ENCODE measurements at regions not wholly inside any gene's neighbourhood (a gene's known extent, or its start where the extent isn't known, plus 50 kb on each side); places are given as distances from the start of the nearest gene placed in this dataset.
"Not testable (repeated sequence)": the region's sequence is repeated elsewhere in the genome, so short reads cannot be mapped to it uniquely, and the experiment has no call there.

DNA sequence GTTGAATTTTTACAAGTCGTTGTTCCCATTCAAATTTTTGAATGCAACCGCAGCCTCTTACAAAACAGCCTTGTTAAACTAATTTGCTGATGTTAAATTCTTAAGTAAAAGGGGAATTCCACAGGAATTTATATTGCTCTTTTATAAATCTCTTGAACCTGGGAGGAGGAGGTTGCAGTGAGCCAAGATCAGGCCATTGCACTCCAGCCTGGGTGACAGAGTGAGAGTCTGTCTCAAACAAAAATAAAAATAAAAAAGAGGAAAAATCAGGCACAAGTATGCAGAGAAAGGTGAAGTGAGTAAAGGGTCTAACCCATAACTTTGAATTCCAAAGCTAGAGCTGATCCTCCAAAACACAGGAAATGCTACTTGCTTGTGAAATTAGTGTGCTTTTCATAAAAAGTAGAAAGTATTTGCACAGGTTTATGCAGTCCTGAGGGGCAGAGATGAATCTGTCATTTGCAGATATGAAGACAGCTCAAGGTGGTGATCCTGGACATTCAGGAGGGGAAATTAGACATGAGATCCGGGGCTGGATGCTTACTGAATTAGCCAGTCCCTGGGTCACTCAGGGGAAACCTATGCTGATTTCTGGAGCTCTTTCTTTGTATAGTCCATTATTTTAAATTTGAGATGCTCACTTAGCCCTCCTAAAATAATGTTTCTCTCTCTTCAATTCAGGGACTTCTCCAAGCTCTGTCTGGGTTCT lies 53.7 kb downstream of the OR11H2 start:
- ATAC-seq, H3K4me1 Mint-ChIP-seq, H3K9me3 Mint-ChIP-seq, H3K27me3 Mint-ChIP-seq, DNase-seq, POLR2A ChIA-PET, H3K36me3 Mint-ChIP-seq, H3K27ac Mint-ChIP-seq, H3K4me3 Mint-ChIP-seq: not testable (repeated sequence)

DNA sequence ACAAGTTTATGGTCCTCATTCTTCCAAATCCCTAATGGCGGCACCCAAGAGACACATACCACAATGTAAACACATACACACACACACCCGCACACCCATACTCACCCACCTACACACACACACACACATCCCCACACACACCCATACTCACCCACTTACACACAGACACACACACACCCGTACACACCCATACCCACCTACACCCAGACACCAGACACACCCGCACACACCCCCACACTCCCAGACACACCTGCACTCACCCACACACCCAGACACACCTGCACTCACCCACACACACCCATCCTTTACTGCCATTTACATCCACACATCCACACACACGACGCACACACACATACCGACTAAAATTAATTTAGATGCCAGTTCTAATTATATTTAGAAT lies 55.0 kb downstream of the OR11H2 start:
- H3K27me3 Mint-ChIP-seq, H3K36me3 Mint-ChIP-seq, H3K4me1 Mint-ChIP-seq, H3K4me3 Mint-ChIP-seq, H3K27ac Mint-ChIP-seq, POLR2A ChIA-PET, DNase-seq, H3K9me3 Mint-ChIP-seq: not testable (repeated sequence)
- ATAC-seq: peak in 1 of 2 donors; percentile 18

DNA sequence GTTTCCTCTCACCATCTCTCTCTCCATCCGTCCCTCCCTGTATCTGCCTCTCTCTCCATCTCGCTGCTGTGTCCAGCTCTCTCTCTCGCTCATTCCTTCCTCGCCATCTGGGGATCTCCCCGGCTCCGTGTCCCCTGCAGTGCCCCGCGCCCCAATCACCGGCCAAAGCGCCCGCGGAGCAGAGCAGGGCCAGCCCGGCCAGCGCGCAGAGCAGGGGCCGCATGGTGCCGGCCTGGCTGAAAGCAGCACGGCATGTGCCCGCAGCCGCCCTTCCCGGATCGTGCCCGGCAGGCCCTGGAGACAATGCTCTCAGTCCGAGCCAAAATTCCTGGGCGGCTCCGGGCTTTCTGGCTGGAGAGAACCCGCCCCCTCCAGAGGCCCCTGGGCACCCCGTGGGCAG lies 75.1 kb downstream of the OR11H2 start:
- H3K4me3 Mint-ChIP-seq, ATAC-seq, H3K4me1 Mint-ChIP-seq, DNase-seq, H3K9me3 Mint-ChIP-seq, H3K27me3 Mint-ChIP-seq, H3K36me3 Mint-ChIP-seq, H3K27ac Mint-ChIP-seq, POLR2A ChIA-PET: not testable (repeated sequence)

DNA sequence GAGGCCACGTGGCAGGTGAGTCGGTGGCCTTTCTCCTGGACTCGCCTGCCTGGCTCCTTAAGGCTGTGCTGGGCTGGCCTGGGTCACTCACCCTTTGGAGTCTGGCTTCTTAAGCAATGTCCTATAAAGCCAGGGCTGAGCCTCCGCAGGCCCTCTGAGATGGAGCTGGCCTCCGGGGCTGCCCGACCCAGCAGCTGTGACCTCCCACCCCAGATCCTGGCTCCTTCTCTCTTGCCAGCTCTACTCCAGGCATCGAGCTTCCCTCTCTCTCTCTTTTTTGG lies 75.7 kb downstream of the OR11H2 start:
- H3K9me3 Mint-ChIP-seq, POLR2A ChIA-PET, H3K27me3 Mint-ChIP-seq, H3K36me3 Mint-ChIP-seq, H3K4me3 Mint-ChIP-seq, H3K27ac Mint-ChIP-seq, H3K4me1 Mint-ChIP-seq, DNase-seq: not testable (repeated sequence)
- peak in 1 of 2 donors; percentile 23 for ATAC-seq

DNA sequence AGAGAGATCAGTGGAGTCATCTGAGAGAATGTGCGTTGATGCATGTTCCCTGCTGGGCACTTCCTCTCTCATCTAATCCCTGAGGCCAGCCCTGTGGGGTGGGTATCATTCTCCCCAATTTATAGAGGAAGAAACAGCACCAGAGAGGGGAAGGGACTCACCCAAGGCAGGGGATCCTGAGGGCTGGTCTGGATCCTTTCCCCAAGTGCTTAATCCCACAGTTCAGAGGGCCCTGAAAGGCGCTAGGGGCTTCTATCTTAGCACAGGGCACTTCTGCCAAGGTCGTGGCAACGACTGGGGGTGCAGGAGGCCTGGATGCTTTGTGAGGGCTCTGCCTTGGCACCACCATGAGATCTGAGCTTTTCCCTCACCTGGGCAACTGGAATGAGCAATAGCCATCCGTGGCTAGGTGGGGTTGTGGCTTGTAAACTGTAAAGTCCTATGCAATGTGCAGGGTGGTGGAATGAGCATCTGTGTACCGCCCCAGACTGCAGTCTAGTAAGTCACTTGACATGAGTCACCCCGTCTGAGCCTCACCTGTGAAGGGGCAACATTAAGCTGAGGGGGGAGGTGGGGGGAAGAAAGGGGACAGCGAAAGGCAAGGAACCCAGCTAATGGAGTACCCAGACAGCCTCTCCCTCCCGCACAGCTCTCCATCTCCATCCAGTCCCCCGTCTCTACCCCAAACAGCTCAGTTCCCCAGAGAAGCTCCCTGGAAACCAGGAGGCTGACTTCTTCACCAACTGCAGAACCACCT lies 76.2 kb downstream of the OR11H2 start:
- H3K27ac Mint-ChIP-seq, ATAC-seq, POLR2A ChIA-PET, H3K4me3 Mint-ChIP-seq, H3K36me3 Mint-ChIP-seq, H3K27me3 Mint-ChIP-seq, H3K4me1 Mint-ChIP-seq, DNase-seq, H3K9me3 Mint-ChIP-seq: not testable (repeated sequence)

DNA sequence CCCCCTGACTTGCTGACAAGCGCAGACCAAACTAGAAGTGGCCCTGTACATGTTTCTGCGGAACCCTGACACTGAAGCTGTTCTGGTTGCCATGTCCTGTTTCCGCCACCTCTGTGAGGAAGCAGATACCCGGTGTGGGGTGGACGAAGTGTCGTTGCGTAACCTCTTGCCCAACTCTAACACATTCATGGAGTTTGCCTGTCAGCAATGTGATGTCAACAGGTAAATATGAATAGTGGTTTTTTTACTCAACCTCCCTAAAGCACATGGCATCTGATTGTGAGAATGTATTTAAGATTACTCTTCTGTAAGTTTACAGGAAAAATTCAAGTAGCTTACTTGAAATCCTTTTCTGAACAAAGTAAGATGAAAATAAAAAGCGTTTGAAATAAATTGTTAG lies 100.1 kb downstream of the OR11H2 start:
- DNase-seq, H3K4me3 Mint-ChIP-seq, H3K36me3 Mint-ChIP-seq, H3K4me1 Mint-ChIP-seq, H3K27me3 Mint-ChIP-seq, POLR2A ChIA-PET, ATAC-seq, H3K9me3 Mint-ChIP-seq, H3K27ac Mint-ChIP-seq: not testable (repeated sequence)
